ENCODE measurements at regions not wholly inside any gene's neighbourhood (a gene's known extent, or its start where the extent isn't known, plus 50 kb on each side); places are given as distances from the start of the nearest gene placed in this dataset.
A peak's percentile ranks its signal among the peaks of the same experiment; 100 is the strongest.

DNA sequence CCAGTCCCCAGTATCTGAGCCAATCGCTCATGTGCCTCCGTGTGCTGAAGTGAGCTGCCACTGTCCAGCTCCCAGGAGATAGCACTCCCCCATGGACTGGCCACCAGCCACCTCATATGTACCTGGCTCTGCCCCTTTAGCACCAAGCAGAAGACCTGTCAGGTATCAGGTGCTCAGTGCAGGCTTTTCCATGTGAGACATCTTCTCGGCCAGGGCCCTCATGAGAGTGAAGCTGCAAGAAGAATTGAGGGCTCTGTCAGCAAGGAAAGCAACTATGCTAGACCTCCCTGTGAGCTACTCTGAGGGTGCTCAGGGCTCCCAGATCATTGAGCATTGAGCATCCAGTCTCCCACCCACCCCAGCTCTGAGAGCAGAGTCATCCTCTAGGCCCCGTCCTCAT lies 264.2 kb upstream of the ADAMTS16 start:
- peak in 1 of 2 donors; percentile 44 for DNase-seq (ENCODE audit: low spot score in 2 of 2)
- Histone ChIP-seq H3K27ac (no peak overlapping the region), H3K9me3 (no peaks in the 10 kb centered on the region), H3K36me3 (no peaks in the 10 kb centered on the region), H3K4me1 (no peaks in the 10 kb centered on the region), H3K27me3 (no peaks in the 10 kb centered on the region), H3K4me3 (no peak overlapping the region)
- TF ChIP-seq, protein P1, sequence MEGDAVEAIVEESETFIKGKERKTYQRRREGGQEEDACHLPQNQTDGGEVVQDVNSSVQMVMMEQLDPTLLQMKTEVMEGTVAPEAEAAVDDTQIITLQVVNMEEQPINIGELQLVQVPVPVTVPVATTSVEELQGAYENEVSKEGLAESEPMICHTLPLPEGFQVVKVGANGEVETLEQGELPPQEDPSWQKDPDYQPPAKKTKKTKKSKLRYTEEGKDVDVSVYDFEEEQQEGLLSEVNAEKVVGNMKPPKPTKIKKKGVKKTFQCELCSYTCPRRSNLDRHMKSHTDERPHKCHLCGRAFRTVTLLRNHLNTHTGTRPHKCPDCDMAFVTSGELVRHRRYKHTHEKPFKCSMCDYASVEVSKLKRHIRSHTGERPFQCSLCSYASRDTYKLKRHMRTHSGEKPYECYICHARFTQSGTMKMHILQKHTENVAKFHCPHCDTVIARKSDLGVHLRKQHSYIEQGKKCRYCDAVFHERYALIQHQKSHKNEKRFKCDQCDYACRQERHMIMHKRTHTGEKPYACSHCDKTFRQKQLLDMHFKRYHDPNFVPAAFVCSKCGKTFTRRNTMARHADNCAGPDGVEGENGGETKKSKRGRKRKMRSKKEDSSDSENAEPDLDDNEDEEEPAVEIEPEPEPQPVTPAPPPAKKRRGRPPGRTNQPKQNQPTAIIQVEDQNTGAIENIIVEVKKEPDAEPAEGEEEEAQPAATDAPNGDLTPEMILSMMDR (IDR thresholded peaks at IDR 0.05): no peak
- intact Hi-C loops (cut with DNase I): no loop called here

DNA sequence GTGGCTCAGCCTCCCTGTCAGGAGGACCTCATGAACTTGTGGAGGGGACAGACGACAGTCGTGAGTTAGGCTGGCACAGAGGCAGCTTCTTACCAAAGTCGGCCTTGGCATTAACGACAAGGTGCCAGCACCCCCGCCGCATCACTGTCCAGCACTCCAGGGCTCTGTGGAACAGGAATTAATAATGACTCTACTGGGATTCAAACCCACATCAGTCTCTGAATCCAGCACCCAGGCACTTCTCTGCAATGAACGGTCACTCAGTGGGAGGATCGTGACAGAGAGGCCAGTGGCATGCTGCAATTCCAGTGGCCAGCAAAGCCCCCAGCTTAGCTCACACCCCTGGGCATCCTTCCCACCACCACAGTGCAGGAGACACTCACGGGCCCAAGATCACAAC lies 263.3 kb upstream of the ADAMTS16 start:
- intact Hi-C loops (cut with DNase I): no loop called here
- peak in 1 of 2 donors; percentile 44 for DNase-seq (ENCODE audit: low spot score in 2 of 2)
- no peak overlapping the region for H3K4me3 ChIP-seq
- no peaks in the 10 kb centered on the region for H3K36me3 ChIP-seq
- TF ChIP-seq, protein P1 (IDR thresholded peaks at IDR 0.05): no peak
- no peaks in the 10 kb centered on the region for H3K4me1 ChIP-seq
- no peak overlapping the region for H3K27ac ChIP-seq
- no peaks in the 10 kb centered on the region for H3K27me3 ChIP-seq
- H3K9me3 ChIP-seq: no peaks in the 10 kb centered on the region

DNA sequence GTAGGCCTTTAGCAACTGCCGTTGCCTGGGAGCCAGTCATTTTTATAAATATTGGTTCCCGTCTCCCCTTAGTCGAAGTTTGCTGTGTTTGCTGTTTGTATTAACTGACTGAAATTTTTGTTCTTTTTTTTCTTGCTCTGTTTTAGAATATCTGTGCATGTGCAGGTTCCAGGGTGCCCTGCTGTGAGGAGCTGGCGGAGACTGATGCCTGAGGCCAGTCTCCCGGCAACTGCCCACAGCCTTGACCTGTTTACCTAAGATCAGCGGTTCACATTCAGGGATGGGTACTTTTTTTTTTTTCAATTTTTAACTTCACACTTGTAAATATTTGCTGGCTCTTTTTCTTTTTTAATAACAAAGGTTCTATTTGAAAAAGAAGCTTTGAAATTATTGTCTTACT lies 262.6 kb upstream of the ADAMTS16 start:
- TF ChIP-seq, protein P1 (IDR thresholded peaks at IDR 0.05): no peak
- intact Hi-C loops (cut with DNase I): no loop called here
- H3K36me3 ChIP-seq: no peaks in the 10 kb centered on the region
- DNase-seq (ENCODE audit: low spot score in 2 of 2): no peak
- no peaks in the 10 kb centered on the region for H3K27me3 ChIP-seq
- H3K9me3 ChIP-seq: no peaks in the 10 kb centered on the region
- no peak overlapping the region for H3K4me3 ChIP-seq
- H3K27ac ChIP-seq: no peak overlapping the region
- H3K4me1 ChIP-seq: no peaks in the 10 kb centered on the region

DNA sequence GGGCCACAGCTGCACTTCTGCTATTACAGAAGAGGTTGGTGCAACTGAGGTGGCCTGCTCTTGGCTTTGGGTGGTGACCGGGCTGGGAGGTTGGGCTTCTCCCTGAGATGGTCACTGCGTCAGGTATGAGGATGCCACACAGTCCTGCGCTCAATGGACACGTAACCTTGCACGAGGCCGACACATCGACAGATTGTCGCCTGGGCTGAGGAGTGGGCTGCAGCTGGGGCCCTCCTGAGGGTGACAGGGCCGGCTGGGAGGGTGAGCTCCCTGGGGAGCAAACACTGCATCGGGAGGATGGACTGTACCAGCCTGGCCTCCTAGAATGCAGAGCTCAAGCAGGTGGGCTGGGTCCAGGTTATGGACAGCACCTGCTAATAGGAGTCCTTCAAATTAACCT lies 261.1 kb upstream of the ADAMTS16 start:
- DNase-seq (ENCODE audit: low spot score in 2 of 2): peak in 1 of 2 donors; percentile 24
- Histone ChIP-seq H3K27ac (no peak overlapping the region), H3K4me1 (no peaks in the 10 kb centered on the region), H3K9me3 (no peaks in the 10 kb centered on the region), H3K4me3 (no peak overlapping the region), H3K36me3 (no peaks in the 10 kb centered on the region), H3K27me3 (no peaks in the 10 kb centered on the region)
- intact Hi-C loops (cut with DNase I): no loop called here
- TF ChIP-seq, protein P1 (IDR thresholded peaks at IDR 0.05): no peak

DNA sequence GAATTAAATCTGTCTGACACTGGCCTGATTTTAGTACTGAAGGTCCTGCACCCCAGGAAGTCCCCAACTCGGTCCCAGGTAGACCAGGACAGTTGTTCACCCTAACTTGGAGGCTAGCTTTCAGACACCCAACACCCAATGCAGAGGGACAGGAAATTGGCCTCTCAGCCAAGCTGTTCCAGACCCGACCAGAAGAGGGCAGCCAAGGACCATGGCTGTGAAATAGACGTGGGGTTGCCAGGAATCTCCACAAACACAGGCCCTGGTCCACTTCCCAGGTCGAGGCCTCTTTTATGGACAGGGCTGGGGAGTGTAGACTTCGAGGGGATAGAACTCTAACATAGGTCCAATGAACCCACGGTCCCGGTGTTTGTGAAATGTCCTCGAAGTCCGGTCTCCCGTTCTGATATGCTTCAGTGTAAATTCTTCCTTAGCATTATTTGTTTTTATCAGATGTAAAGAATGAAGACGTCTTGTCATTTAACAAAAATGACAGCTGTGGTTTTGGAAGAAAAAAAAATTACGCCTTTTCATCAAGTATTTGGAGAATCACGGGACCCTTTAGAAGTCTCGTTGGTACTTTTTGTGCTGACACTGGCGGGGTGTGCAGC lies 260.3 kb upstream of the ADAMTS16 start:
- Histone ChIP-seq H3K9me3 (no peaks in the 10 kb centered on the region), H3K27ac (no peak overlapping the region), H3K36me3 (no peaks in the 10 kb centered on the region), H3K27me3 (no peaks in the 10 kb centered on the region), H3K4me1 (no peaks in the 10 kb centered on the region), H3K4me3 (no peak overlapping the region)
- TF ChIP-seq, protein P1 (IDR thresholded peaks at IDR 0.05): peak; percentile 32 to 65 (median 56)
- DNase-seq (ENCODE audit: low spot score in 2 of 2): peak in 1 of 2 donors; percentile 71
- intact Hi-C loops (cut with DNase I): loop anchor here (10.0 kb wide), 1 partner anchor 535 kb away; no protein-coding TSS in a partner anchor
